HFFc6 (cell line): ENCODE measurements at regions not wholly inside any gene's neighbourhood (a gene's known extent, or its start where the extent isn't known, plus 50 kb on each side); places are given as distances from the start of the nearest gene placed in this dataset.

Experiments
- DNase-seq: peaks from one replicate; pipeline ENCODE4 v3.0.0-alpha.2; 2018
- H3K27ac Mint-ChIP-seq: 2 replicates; pipeline ENCODE4 v1.8.0; 2020; ENCODE audit warnings: mild to moderate bottlenecking, mixed read lengths
- H3K27me3 Mint-ChIP-seq: 2 replicates; pipeline ENCODE4 v1.8.0; 2021; ENCODE audit warnings: mild to moderate bottlenecking, moderate library complexity, mixed read lengths; ENCODE audit not compliant: insufficient read depth
- H3K36me3 Mint-ChIP-seq: 2 replicates; pipeline ENCODE4 v1.8.0; 2021; ENCODE audit warnings: low read depth, mixed read lengths
- H3K4me1 Mint-ChIP-seq: 2 replicates; pipeline ENCODE4 v1.8.0; 2020; ENCODE audit warnings: low read depth, mixed read lengths
- H3K4me3 Mint-ChIP-seq: 2 replicates; pipeline ENCODE4 v1.8.0; 2020; ENCODE audit warnings: mild to moderate bottlenecking, moderate library complexity, mixed read lengths
- H3K9me3 Mint-ChIP-seq: 2 replicates; pipeline ENCODE4 v1.8.0; 2020; ENCODE audit warnings: mild to moderate bottlenecking, mixed read lengths
- TF ChIP-seq, protein P1 (sequence below): fragments of 200-600 bp; sonication (generic); IDR thresholded peaks from 2 replicates; pipeline ENCODE4 v1.5.0; 2021; ENCODE audit warnings: antibody characterized with exemption, mild to moderate bottlenecking

DNA sequence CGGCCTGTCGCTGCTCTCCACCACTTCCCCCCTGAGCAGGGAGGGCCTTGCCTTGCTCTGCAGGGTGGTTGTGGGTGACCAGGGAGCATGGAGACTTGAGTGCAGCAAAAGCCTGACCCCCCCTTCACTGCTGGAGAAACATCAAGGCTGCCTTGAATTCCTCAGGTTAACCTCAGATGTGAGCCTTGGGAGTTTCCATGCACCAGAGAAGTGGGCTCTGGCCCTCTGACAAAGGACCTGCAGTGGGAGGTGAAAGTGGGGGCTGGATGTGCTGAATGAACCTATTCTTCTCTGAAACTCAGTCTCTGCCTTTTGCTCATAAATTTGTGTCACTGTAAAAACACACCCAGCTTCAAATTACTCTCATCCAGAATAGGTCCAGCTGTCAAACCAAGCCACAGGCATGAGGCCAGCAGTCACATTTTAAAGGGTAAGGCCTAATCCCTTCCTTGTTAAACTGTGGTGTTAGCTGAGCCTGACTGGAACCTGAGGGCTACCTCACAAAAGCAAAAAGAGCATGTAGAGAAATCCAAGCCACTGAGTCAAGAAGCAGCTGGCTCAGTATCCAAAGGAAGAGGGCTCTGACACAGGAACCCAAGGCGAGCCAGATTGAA is 356.8 kb downstream of the CCSER2 start:
- H3K27me3 Mint-ChIP-seq = peaks cover 1% of the 10 kb centered on the region
- DNase-seq = no peak
- H3K9me3 Mint-ChIP-seq = peaks cover 44% of the 10 kb centered on the region
- no peaks in the 10 kb centered on the region for H3K4me1 Mint-ChIP-seq
- H3K36me3 Mint-ChIP-seq = no peaks in the 10 kb centered on the region
- H3K4me3 Mint-ChIP-seq = no peak overlapping the region
- TF ChIP-seq, protein P1, sequence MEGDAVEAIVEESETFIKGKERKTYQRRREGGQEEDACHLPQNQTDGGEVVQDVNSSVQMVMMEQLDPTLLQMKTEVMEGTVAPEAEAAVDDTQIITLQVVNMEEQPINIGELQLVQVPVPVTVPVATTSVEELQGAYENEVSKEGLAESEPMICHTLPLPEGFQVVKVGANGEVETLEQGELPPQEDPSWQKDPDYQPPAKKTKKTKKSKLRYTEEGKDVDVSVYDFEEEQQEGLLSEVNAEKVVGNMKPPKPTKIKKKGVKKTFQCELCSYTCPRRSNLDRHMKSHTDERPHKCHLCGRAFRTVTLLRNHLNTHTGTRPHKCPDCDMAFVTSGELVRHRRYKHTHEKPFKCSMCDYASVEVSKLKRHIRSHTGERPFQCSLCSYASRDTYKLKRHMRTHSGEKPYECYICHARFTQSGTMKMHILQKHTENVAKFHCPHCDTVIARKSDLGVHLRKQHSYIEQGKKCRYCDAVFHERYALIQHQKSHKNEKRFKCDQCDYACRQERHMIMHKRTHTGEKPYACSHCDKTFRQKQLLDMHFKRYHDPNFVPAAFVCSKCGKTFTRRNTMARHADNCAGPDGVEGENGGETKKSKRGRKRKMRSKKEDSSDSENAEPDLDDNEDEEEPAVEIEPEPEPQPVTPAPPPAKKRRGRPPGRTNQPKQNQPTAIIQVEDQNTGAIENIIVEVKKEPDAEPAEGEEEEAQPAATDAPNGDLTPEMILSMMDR = no peak
- no peak overlapping the region for H3K27ac Mint-ChIP-seq

DNA sequence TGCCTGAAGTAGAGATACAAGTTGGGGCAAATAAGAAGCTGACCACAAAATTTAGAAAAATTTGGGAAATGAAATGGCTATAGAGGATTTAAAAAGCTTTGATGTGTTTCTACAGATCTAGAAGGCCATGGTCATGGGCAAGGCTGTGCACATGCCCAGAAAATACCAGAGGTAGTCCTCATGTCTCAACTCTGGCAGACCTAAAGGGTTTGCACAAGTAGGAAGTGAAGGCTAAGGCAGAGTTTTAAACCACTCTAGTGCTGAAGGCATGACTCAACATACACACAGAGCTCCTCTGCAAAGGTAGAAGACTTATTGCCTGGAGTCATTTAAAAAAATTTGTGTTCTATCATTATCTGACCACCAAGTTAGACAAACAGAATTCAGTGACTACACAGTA is 364.6 kb downstream of the CCSER2 start:
- H3K27me3 Mint-ChIP-seq = no peaks in the 10 kb centered on the region
- no peak overlapping the region for H3K4me3 Mint-ChIP-seq
- H3K27ac Mint-ChIP-seq = no peak overlapping the region
- no peaks in the 10 kb centered on the region for H3K4me1 Mint-ChIP-seq
- DNase-seq = no peak
- H3K9me3 Mint-ChIP-seq = peaks cover 17% of the 10 kb centered on the region; the same call in 1 of the 2 replicates
- no peaks in the 10 kb centered on the region for H3K36me3 Mint-ChIP-seq
- TF ChIP-seq, protein P1 = no peak

DNA sequence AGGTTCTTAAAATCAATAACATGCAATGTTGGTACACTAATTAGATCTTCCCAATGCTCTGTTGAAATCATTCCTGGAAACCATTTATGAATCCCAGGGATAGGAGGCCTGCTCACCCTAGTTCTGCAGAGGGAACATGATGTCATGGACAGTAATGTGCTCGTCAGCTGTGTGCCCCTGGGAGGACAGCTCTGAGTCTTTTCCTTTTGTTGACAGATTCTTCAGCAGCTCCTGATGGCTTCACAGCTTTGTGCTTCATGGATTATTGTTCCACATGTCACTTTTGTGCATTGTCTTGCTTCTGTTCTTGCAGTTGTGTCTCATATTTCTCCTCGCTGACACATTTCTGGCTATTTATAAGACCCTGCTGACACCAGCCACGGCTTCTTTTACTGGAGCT is 367.5 kb downstream of the CCSER2 start:
- no peaks in the 10 kb centered on the region for H3K36me3 Mint-ChIP-seq
- TF ChIP-seq, protein P1 = no peak
- no peak overlapping the region for H3K27ac Mint-ChIP-seq
- H3K9me3 Mint-ChIP-seq = peaks cover 34% of the 10 kb centered on the region; the same call in 1 of the 2 replicates
- H3K4me3 Mint-ChIP-seq = no peak overlapping the region
- H3K27me3 Mint-ChIP-seq = no peaks in the 10 kb centered on the region; the same call in 1 of the 2 replicates
- DNase-seq = no peak
- H3K4me1 Mint-ChIP-seq = no peaks in the 10 kb centered on the region

DNA sequence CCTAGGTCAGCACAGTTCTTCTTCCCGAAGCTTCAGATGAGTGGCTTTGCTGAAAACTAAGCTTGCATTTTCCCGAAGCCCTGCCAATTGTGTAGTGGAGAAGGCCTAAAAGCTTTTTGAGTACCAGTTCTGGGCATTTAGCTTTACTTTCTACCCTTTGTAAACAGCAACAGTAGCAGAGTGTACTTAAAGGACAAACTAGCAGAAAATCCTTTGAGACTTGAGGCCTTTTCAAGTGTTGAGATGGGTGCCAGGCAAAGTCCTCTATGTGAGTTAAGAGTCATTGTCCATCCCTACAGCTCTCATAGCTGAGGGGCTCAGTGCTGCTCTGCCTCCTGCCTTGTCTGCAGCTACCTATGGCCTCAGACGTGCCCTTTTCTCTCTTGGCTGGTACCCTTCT is 368.2 kb downstream of the CCSER2 start:
- Mint-ChIP-seq H3K4me1 (no peaks in the 10 kb centered on the region), H3K9me3 (peaks cover 36% of the 10 kb centered on the region; the same call in 1 of the 2 replicates), H3K27ac (no peak overlapping the region), H3K27me3 (no peaks in the 10 kb centered on the region; the same call in 1 of the 2 replicates), H3K4me3 (no peak overlapping the region), H3K36me3 (no peaks in the 10 kb centered on the region)
- no peak for DNase-seq
- TF ChIP-seq, protein P1 = no peak

DNA sequence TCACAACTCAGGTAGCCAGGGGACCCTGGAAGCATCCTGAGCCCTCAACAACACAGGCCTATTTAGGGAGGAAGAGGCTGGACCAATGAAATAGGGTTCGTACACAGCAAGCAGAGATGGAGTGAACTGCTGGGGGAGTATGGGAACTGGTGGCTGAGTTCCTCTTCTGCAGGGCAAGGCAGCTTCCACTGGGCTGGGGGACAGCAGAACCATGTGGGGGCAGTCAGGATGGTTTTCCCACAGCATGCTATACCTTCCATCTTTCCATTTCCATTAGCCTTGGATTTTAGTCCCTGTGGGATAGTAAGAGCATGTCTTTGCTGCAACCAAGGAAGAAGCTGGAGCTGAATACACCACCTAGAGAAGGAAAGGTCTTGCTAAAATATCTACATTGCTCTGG is 370.6 kb downstream of the CCSER2 start:
- H3K36me3 Mint-ChIP-seq = no peaks in the 10 kb centered on the region
- no peak overlapping the region for H3K27ac Mint-ChIP-seq
- H3K27me3 Mint-ChIP-seq = no peaks in the 10 kb centered on the region; the same call in 1 of the 2 replicates
- no peaks in the 10 kb centered on the region for H3K4me1 Mint-ChIP-seq
- H3K4me3 Mint-ChIP-seq = no peak overlapping the region
- TF ChIP-seq, protein P1 = no peak
- H3K9me3 Mint-ChIP-seq = peaks cover 27% of the 10 kb centered on the region; the same call in 1 of the 2 replicates
- no peak for DNase-seq
